Peyer's patch (tissue), 4 donors: ENCODE measurements at regions not wholly inside any gene's neighbourhood (a gene's known extent, or its start where the extent isn't known, plus 50 kb on each side); places are given as distances from the start of the nearest gene placed in this dataset.

ENCODE experiments used
- DNase-seq, 3 donors: peaks; one replicate each; pipeline ENCODE4 v3.0.0-alpha.2; 2017 to 2019
- H3K27ac ChIP-seq, 4 donors: fragments of 200-600 bp; sonication (generic); one replicate each; pipeline ENCODE4 v1.5.1; 2016 to 2019
- H3K27me3 ChIP-seq, 2 donors: fragments of 200-600 bp; sonication (generic); one replicate each; pipeline ENCODE4 v1.5.1; 2019
- H3K36me3 ChIP-seq, 3 donors: fragments of 200-600 bp; sonication (generic); one replicate each; pipeline ENCODE4 v1.5.1; 2016 to 2019
- H3K4me1 ChIP-seq, 4 donors: fragments of 200-600 bp; sonication (generic); one replicate each; pipeline ENCODE4 v1.5.1; 2016 to 2019
- H3K4me3 ChIP-seq, 4 donors: fragments of 200-600 bp; sonication (generic); 1 replicate in 3 of 4; 2 replicates in 1 of 4; pipeline ENCODE4 v1.5.1; 2016 to 2019; ENCODE audit warnings: mild to moderate bottlenecking in 1 of 4
- H3K9me3 ChIP-seq, 4 donors: fragments of 200-600 bp; sonication (generic); one replicate each; pipeline ENCODE4 v1.5.1; 2016 to 2019; ENCODE audit warnings: mild to moderate bottlenecking in 1 of 4
- CTCF ChIP-seq, 6 experiments: fragments of 450-650 bp in 4 of 6; fragments of 200-600 bp in 2 of 6; sonication (generic) in 1 of 6; IDR thresholded peaks; one replicate each; pipeline ENCODE4 v1.5.1; 2017 to 2019; ENCODE audit warnings: antibody characterized with exemption in 6 of 6, mild to moderate bottlenecking in 3 of 6, moderate library complexity in 1 of 6
- POLR2A ChIP-seq, 2 donors: fragments of 450-650 bp; IDR thresholded peaks; one replicate each; pipeline ENCODE4 v1.5.1; 2017; ENCODE audit warnings: antibody characterized with exemption in 2 of 2, mild to moderate bottlenecking in 2 of 2, moderate library complexity in 2 of 2

- H3K27ac ChIP-seq = no peak overlapping the region
- H3K27me3 ChIP-seq = no peaks in the 10 kb centered on the region
- H3K4me1 ChIP-seq = no peaks in the 10 kb centered on the region
- DNase-seq = no peak
- no peak overlapping the region for H3K4me3 ChIP-seq
- no peaks in the 10 kb centered on the region for H3K9me3 ChIP-seq
- no peaks in the 10 kb centered on the region for H3K36me3 ChIP-seq
- TF ChIP-seq POLR2A (IDR thresholded peaks at IDR 0.05) (no peak), CTCF (IDR thresholded peaks at IDR 0.05) (no peak)
Measured at GRCh38 chr4:106583567-106583966, 215.0 kb upstream of the GIMD1 start.

GRCh38 chr4:106583108-106583507, 214.5 kb upstream of the GIMD1 start:
- no peak for DNase-seq

GRCh38 chr4:106582103-106582502, 213.5 kb upstream of the GIMD1 start:
- H3K4me3 ChIP-seq = no peak overlapping the region
- no peak for TF ChIP-seq CTCF (IDR thresholded peaks at IDR 0.05)
- TF ChIP-seq POLR2A (IDR thresholded peaks at IDR 0.05) = no peak
- no peak for DNase-seq
- no peaks in the 10 kb centered on the region for H3K9me3 ChIP-seq
- H3K4me1 ChIP-seq = no peaks in the 10 kb centered on the region
- H3K27me3 ChIP-seq = no peaks in the 10 kb centered on the region
- no peaks in the 10 kb centered on the region for H3K36me3 ChIP-seq
- H3K27ac ChIP-seq = no peak overlapping the region

More at GRCh38 chr4:106583108-106583507, 214.5 kb upstream of the GIMD1 start:
- no peak overlapping the region for H3K4me3 ChIP-seq
- TF ChIP-seq POLR2A (IDR thresholded peaks at IDR 0.05) = no peak
- TF ChIP-seq CTCF (IDR thresholded peaks at IDR 0.05) = no peak
- no peaks in the 10 kb centered on the region for H3K9me3 ChIP-seq
- H3K27me3 ChIP-seq = no peaks in the 10 kb centered on the region
- no peaks in the 10 kb centered on the region for H3K36me3 ChIP-seq
- H3K4me1 ChIP-seq = no peaks in the 10 kb centered on the region
- H3K27ac ChIP-seq = no peak overlapping the region

GRCh38 chr4:106579236-106579635, 210.7 kb upstream of the GIMD1 start:
- Histone ChIP-seq H3K27ac (no peak overlapping the region), H3K36me3 (no peaks in the 10 kb centered on the region), H3K4me3 (no peak overlapping the region), H3K4me1 (no peaks in the 10 kb centered on the region), H3K27me3 (no peaks in the 10 kb centered on the region), H3K9me3 (no peaks in the 10 kb centered on the region)
- no peak for TF ChIP-seq CTCF (IDR thresholded peaks at IDR 0.05)
- no peak for TF ChIP-seq POLR2A (IDR thresholded peaks at IDR 0.05)
- DNase-seq = no peak

- no peak overlapping the region for H3K27ac ChIP-seq
- H3K4me3 ChIP-seq = no peak overlapping the region
- no peaks in the 10 kb centered on the region for H3K27me3 ChIP-seq
- no peaks in the 10 kb centered on the region for H3K4me1 ChIP-seq
- H3K36me3 ChIP-seq = no peaks in the 10 kb centered on the region
- no peak for DNase-seq
- TF ChIP-seq CTCF (IDR thresholded peaks at IDR 0.05) = no peak
- TF ChIP-seq POLR2A (IDR thresholded peaks at IDR 0.05) = no peak
- H3K9me3 ChIP-seq = no peaks in the 10 kb centered on the region
Measured at GRCh38 chr4:106569146-106570031, 200.8 kb upstream of the GIMD1 start.
